DND-41 (cell line): ENCODE measurements at regions not wholly inside any gene's neighbourhood (a gene's known extent, or its start where the extent isn't known, plus 50 kb on each side); places are given as distances from the start of the nearest gene placed in this dataset.

Source experiments
- ATAC-seq: fragments of 200-7000 bp; cut with Tn5 transposase; 3 replicates; pipeline ENCODE4 v1.9.1; 2021; ENCODE audit warnings: low read depth; ENCODE audit not compliant: insufficient read depth
- DNase-seq: peaks from one replicate; pipeline ENCODE4 v3.0.0-alpha.2; 2020
- H2AFZ ChIP-seq: 2 replicates; pipeline ENCODE4 v1.6.0; 2012; ENCODE audit warnings: low read depth, low read length
- H3K27ac ChIP-seq: 2 replicates; pipeline ENCODE4 v1.5.1; 2012; ENCODE audit warnings: low read length, inconsistent platforms
- H3K27me3 ChIP-seq: fragments of 200-600 bp; sonication (generic); 2 replicates; pipeline ENCODE4 v1.6.0; 2012; ENCODE audit warnings: low read length, mild to moderate bottlenecking, inconsistent platforms; ENCODE audit not compliant: insufficient read depth, poor library complexity
- H3K36me3 ChIP-seq: 2 replicates; pipeline ENCODE4 v1.5.1; 2012; ENCODE audit warnings: low read length, inconsistent platforms; ENCODE audit not compliant: insufficient read depth
- H3K4me1 ChIP-seq: 2 replicates; pipeline ENCODE4 v1.5.1; 2012; ENCODE audit warnings: mild to moderate bottlenecking, low read length; ENCODE audit not compliant: insufficient read depth
- H3K4me2 ChIP-seq: 2 replicates; pipeline ENCODE4 v1.6.0; 2012; ENCODE audit warnings: mild to moderate bottlenecking, moderate library complexity, low read length, inconsistent platforms; ENCODE audit not compliant: insufficient read depth
- H3K4me3 ChIP-seq, 2 experiments: fragments of 200-600 bp in 1 of 2; shearing (Covaris generic) in 1 of 2; 2 replicates each; pipeline ENCODE4 v1.5.1; 2012 to 2016; ENCODE audit warnings: inconsistent platforms in 2 of 2, low read length in 2 of 2, mild to moderate bottlenecking in 2 of 2, low read depth in 1 of 2, moderate library complexity in 1 of 2
- H3K79me2 ChIP-seq: 2 replicates; pipeline ENCODE4 v1.6.0; 2012; ENCODE audit warnings: low read length, inconsistent platforms; ENCODE audit not compliant: insufficient read depth
- H3K9ac ChIP-seq: 2 replicates; pipeline ENCODE4 v1.6.0; 2012; ENCODE audit warnings: low read depth, mild to moderate bottlenecking, inconsistent platforms, low read length, moderate library complexity
- H3K9me3 ChIP-seq: 2 replicates; pipeline ENCODE4 v1.5.1; 2012; ENCODE audit warnings: low read length, moderate library complexity, mild to moderate bottlenecking, inconsistent platforms; ENCODE audit not compliant: insufficient read depth, severe bottlenecking
- H4K20me1 ChIP-seq: 2 replicates; pipeline ENCODE4 v1.6.0; 2012; ENCODE audit warnings: low read length; ENCODE audit not compliant: insufficient read depth
- CTCF ChIP-seq: IDR thresholded peaks from 2 replicates; pipeline ENCODE4 v1.5.1; 2012; ENCODE audit warnings: borderline replicate concordance, low read length, moderate library complexity, mild to moderate bottlenecking; ENCODE audit not compliant: poor library complexity, severe bottlenecking; ENCODE audit errors: extremely low read depth
- EZH2 ChIP-seq: IDR thresholded peaks from 3 replicates; pipeline ENCODE4 v1.6.1; 2012; ENCODE audit warnings: borderline replicate concordance, low read depth, mild to moderate bottlenecking, moderate library complexity, low read length, inconsistent platforms; ENCODE audit not compliant: severe bottlenecking

- Histone ChIP-seq H3K4me3 (no peak overlapping the region), H3K27me3 (no peaks in the 10 kb centered on the region), H3K4me1 (no peaks in the 10 kb centered on the region), H3K36me3 (no peaks in the 10 kb centered on the region), H2AFZ (no peak overlapping the region), H4K20me1 (no peaks in the 10 kb centered on the region), H3K27ac (no peak overlapping the region), H3K9me3 (no peaks in the 10 kb centered on the region), H3K4me2 (no peak overlapping the region), H3K9ac (no peak overlapping the region), H3K79me2 (no peaks in the 10 kb centered on the region)
- no peak for ATAC-seq
- TF ChIP-seq EZH2: no peak
- TF ChIP-seq CTCF: no peak
- DNase-seq: no peak
Observed at GRCh38 chr4:124092541-124092984, 620.0 kb downstream of the ANKRD50 start.

- H3K4me1 ChIP-seq: no peaks in the 10 kb centered on the region
- no peaks in the 10 kb centered on the region for H4K20me1 ChIP-seq
- no peaks in the 10 kb centered on the region for H3K27me3 ChIP-seq
- no peaks in the 10 kb centered on the region for H3K9me3 ChIP-seq
- H2AFZ ChIP-seq: no peak overlapping the region
- H3K36me3 ChIP-seq: no peaks in the 10 kb centered on the region
- no peak overlapping the region for H3K4me3 ChIP-seq
- no peak for DNase-seq
- H3K79me2 ChIP-seq: no peaks in the 10 kb centered on the region
- TF ChIP-seq EZH2 (no peak), CTCF (no peak)
- H3K4me2 ChIP-seq: no peak overlapping the region
- ATAC-seq: no peak
- H3K9ac ChIP-seq: no peak overlapping the region
- H3K27ac ChIP-seq: no peak overlapping the region
Observed at GRCh38 chr4:124095621-124096020, 616.9 kb downstream of the ANKRD50 start.

- no peaks in the 10 kb centered on the region for H3K4me1 ChIP-seq
- H3K36me3 ChIP-seq: no peaks in the 10 kb centered on the region
- H3K4me2 ChIP-seq: no peak overlapping the region
- no peak for DNase-seq
- no peak overlapping the region for H3K4me3 ChIP-seq
- H4K20me1 ChIP-seq: no peaks in the 10 kb centered on the region
- H3K79me2 ChIP-seq: no peaks in the 10 kb centered on the region
- ATAC-seq: no peak
- H3K27ac ChIP-seq: no peak overlapping the region
- H3K9ac ChIP-seq: no peak overlapping the region
- H3K9me3 ChIP-seq: no peaks in the 10 kb centered on the region
- no peak overlapping the region for H2AFZ ChIP-seq
- TF ChIP-seq EZH2: no peak
- H3K27me3 ChIP-seq: no peaks in the 10 kb centered on the region
Observed at GRCh38 chr4:124096290-124096689, 616.2 kb downstream of the ANKRD50 start.

- no peak overlapping the region for H3K9ac ChIP-seq
- no peak for TF ChIP-seq CTCF
- no peak for TF ChIP-seq EZH2
- no peak overlapping the region for H2AFZ ChIP-seq
- no peaks in the 10 kb centered on the region for H3K27me3 ChIP-seq
- no peaks in the 10 kb centered on the region for H3K9me3 ChIP-seq
- DNase-seq: no peak
- no peaks in the 10 kb centered on the region for H4K20me1 ChIP-seq
- no peak overlapping the region for H3K4me2 ChIP-seq
- H3K27ac ChIP-seq: no peak overlapping the region
- no peaks in the 10 kb centered on the region for H3K79me2 ChIP-seq
- H3K4me3 ChIP-seq: no peak overlapping the region
- H3K4me1 ChIP-seq: no peaks in the 10 kb centered on the region
- no peaks in the 10 kb centered on the region for H3K36me3 ChIP-seq
- no peak for ATAC-seq
Observed at GRCh38 chr4:124097447-124097846, 615.1 kb downstream of the ANKRD50 start.
